ENCODE measurements at regions not wholly inside any gene's neighbourhood (a gene's known extent, or its start where the extent isn't known, plus 50 kb on each side); places are given as distances from the start of the nearest gene placed in this dataset.
"Not testable (repeated sequence)": the region's sequence is repeated elsewhere in the genome, so short reads cannot be mapped to it uniquely, and the experiment has no call there.

GRCh38 chr2:363824-364470 lies 76.1 kb upstream of the ALKAL2 start:
- H3K4me1 ChIP-seq: no peaks in the 10 kb centered on the region
- 93 to 94% methylated on average over 24 of the region's 24 CpGs for WGBS, 2 donors
- peaks cover 0 to 3% (median 0%) of the 10 kb centered on the region in 4 donors for H3K9me3 ChIP-seq
- no peaks in the 10 kb centered on the region for H3K36me3 ChIP-seq
- no peak for DNase-seq
- H3K27me3 ChIP-seq: no peaks in the 10 kb centered on the region
- intact Hi-C loops (cut with DNase I): no loop called here
- H3K27ac ChIP-seq: no peak overlapping the region
- no peak overlapping the region for H3K4me3 ChIP-seq
- TF ChIP-seq, protein P1, sequence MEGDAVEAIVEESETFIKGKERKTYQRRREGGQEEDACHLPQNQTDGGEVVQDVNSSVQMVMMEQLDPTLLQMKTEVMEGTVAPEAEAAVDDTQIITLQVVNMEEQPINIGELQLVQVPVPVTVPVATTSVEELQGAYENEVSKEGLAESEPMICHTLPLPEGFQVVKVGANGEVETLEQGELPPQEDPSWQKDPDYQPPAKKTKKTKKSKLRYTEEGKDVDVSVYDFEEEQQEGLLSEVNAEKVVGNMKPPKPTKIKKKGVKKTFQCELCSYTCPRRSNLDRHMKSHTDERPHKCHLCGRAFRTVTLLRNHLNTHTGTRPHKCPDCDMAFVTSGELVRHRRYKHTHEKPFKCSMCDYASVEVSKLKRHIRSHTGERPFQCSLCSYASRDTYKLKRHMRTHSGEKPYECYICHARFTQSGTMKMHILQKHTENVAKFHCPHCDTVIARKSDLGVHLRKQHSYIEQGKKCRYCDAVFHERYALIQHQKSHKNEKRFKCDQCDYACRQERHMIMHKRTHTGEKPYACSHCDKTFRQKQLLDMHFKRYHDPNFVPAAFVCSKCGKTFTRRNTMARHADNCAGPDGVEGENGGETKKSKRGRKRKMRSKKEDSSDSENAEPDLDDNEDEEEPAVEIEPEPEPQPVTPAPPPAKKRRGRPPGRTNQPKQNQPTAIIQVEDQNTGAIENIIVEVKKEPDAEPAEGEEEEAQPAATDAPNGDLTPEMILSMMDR (IDR thresholded peaks at IDR 0.05): no peak
- TF ChIP-seq EP300 (IDR thresholded peaks at IDR 0.05): no peak
- TF ChIP-seq POLR2AphosphoS5 (IDR thresholded peaks at IDR 0.05): no peak
- TF ChIP-seq POLR2A (IDR thresholded peaks at IDR 0.05): no peak

- intact Hi-C loops (cut with DNase I): no loop called here
- DNase-seq: no peak
- no peak overlapping the region for H3K4me3 ChIP-seq
- H3K27ac ChIP-seq: no peak overlapping the region
- no peaks in the 10 kb centered on the region for H3K27me3 ChIP-seq
- WGBS, 2 donors: 67 to 84% methylated on average over 5 of the region's 5 CpGs
- H3K36me3 ChIP-seq: no peaks in the 10 kb centered on the region
- peaks cover 0 to 3% (median 0%) of the 10 kb centered on the region in 4 donors for H3K9me3 ChIP-seq
- TF ChIP-seq EP300 (IDR thresholded peaks at IDR 0.05) (no peak), POLR2A (IDR thresholded peaks at IDR 0.05) (no peak), POLR2AphosphoS5 (IDR thresholded peaks at IDR 0.05) (no peak)
- TF ChIP-seq, protein P1 (IDR thresholded peaks at IDR 0.05): no peak
- no peaks in the 10 kb centered on the region for H3K4me1 ChIP-seq
Measured at GRCh38 chr2:362924-363323, 75.0 kb upstream of the ALKAL2 start.

DNA sequence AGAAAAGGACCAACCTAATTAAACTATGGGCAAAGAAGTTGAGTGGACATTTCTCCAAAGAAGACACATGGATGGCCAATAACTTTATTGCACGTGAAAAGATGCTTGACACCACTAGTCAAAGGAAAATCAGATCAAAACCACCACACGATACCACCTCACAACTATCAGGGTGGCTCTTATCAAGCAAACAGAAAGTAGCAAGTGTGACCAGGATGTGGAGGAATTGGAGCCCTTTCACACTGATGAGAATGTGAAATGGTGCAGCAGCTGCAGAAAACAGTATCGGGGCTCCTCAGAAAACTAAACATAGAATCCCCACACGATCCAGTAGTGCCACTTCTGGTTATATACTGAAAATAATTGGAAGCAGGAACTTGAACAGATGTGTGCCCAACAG lies 72.2 kb upstream of the ALKAL2 start:
- TF ChIP-seq POLR2A (IDR thresholded peaks at IDR 0.05): no peak
- TF ChIP-seq, protein P1 (IDR thresholded peaks at IDR 0.05): no peak
- Histone ChIP-seq H3K36me3 (no peaks in the 10 kb centered on the region), H3K4me1 (no peaks in the 10 kb centered on the region), H3K27me3 (peaks cover 0 to 7% (median 0%) of the 10 kb centered on the region in 3 donors), H3K9me3 (peaks cover 0 to 3% (median 0%) of the 10 kb centered on the region in 4 donors), H3K27ac (no peak overlapping the region), H3K4me3 (no peak overlapping the region)
- WGBS, 2 donors: 80 to 84% methylated on average over 4 of the region's 4 CpGs
- intact Hi-C loops (cut with DNase I): no loop called here
- no peak for DNase-seq

DNA sequence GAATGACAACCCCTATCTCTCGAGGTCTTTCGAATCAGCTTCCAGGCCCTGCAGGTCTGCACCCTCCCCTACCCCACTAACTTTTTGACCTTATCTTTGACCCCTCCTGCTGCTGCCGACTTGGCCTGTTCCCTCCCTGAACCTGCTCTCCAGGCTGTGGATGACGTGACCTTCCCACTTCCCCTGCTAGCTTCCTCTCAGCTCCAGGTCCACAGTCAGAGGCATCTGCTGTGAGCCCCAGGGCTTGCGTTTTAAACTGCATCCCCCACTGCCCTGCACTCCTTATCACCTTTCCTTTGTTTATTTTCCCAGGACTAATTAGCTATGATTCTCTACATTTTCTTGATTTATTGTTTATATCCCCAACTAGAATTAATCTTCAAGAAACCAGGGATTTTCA lies 71.2 kb upstream of the ALKAL2 start:
- Histone ChIP-seq H3K4me3 (no peak overlapping the region), H3K27ac (no peak overlapping the region), H3K27me3 (peaks cover 0 to 7% (median 0%) of the 10 kb centered on the region in 3 donors), H3K4me1 (no peaks in the 10 kb centered on the region), H3K9me3 (peaks cover 0 to 3% (median 0%) of the 10 kb centered on the region in 4 donors), H3K36me3 (no peaks in the 10 kb centered on the region)
- intact Hi-C loops (cut with DNase I): no loop called here
- no peak for TF ChIP-seq POLR2AphosphoS5 (IDR thresholded peaks at IDR 0.05)
- DNase-seq: no peak
- WGBS, 2 donors: 43 to 55% methylated on average over 5 of the region's 5 CpGs

- TF ChIP-seq POLR2AphosphoS5 (IDR thresholded peaks at IDR 0.05) (no peak), POLR2A (IDR thresholded peaks at IDR 0.05) (no peak)
- TF ChIP-seq, protein P1 (IDR thresholded peaks at IDR 0.05): no peak
- peaks cover 0 to 3% (median 0%) of the 10 kb centered on the region in 4 donors for H3K9me3 ChIP-seq
Measured at GRCh38 chr2:357811-358210, 69.9 kb upstream of the ALKAL2 start.

GRCh38 chr2:356304-356703 lies 68.4 kb upstream of the ALKAL2 start:
- DNase-seq; H3K4me1 ChIP-seq; H3K36me3 ChIP-seq; H3K27me3 ChIP-seq; H3K4me3 ChIP-seq; H3K27ac ChIP-seq; H3K9me3 ChIP-seq; intact Hi-C loops (cut with DNase I): not testable (repeated sequence)
- 85 to 91% methylated on average over 21 of the region's 21 CpGs for WGBS, 2 donors

More at GRCh38 chr2:357811-358210, 69.9 kb upstream of the ALKAL2 start:
- Histone ChIP-seq H3K27ac (no peak overlapping the region), H3K4me1 (no peaks in the 10 kb centered on the region), H3K36me3 (no peaks in the 10 kb centered on the region), H3K27me3 (peaks cover 0 to 7% (median 0%) of the 10 kb centered on the region in 3 donors), H3K4me3 (no peak overlapping the region)
- WGBS, 2 donors: 70 to 84% methylated on average over 2 of the region's 2 CpGs
- no peak for DNase-seq
- intact Hi-C loops (cut with DNase I): no loop called here

Measured in sigmoid colon (tissue), 6 donors.